ENCODE measurements at regions not wholly inside any gene's neighbourhood (a gene's known extent, or its start where the extent isn't known, plus 50 kb on each side); places are given as distances from the start of the nearest gene placed in this dataset.
"Not testable (repeated sequence)": the region's sequence is repeated elsewhere in the genome, so short reads cannot be mapped to it uniquely, and the experiment has no call there.

GRCh38 chr3:166435469-166436057 is 598.3 kb upstream of the BCHE start:
- Histone ChIP-seq H3K9me3 (no peaks in the 10 kb centered on the region), H3K36me3 (no peaks in the 10 kb centered on the region), H3K4me3 (no peak overlapping the region), H3K27me3 (no peaks in the 10 kb centered on the region), H3K4me1 (no peaks in the 10 kb centered on the region), H3K27ac (no peak overlapping the region)
- DNase-seq (ENCODE audit: low spot score in 2 of 2) = no peak
- no peak for TF ChIP-seq CTCF (IDR thresholded peaks at IDR 0.05)
- intact Hi-C loops (cut with DNase I) = no loop called here

- intact Hi-C loops (cut with DNase I) = no loop called here
- H3K36me3 ChIP-seq = no peaks in the 10 kb centered on the region
- no peaks in the 10 kb centered on the region for H3K4me1 ChIP-seq
- no peak for DNase-seq (ENCODE audit: low spot score in 2 of 2)
- H3K4me3 ChIP-seq = no peak overlapping the region
- no peaks in the 10 kb centered on the region for H3K9me3 ChIP-seq
- no peak overlapping the region for H3K27ac ChIP-seq
- no peaks in the 10 kb centered on the region for H3K27me3 ChIP-seq
- no peak for TF ChIP-seq CTCF (IDR thresholded peaks at IDR 0.05)
Observed at GRCh38 chr3:166433060-166433459, 595.8 kb upstream of the BCHE start.

- no peak for DNase-seq (ENCODE audit: low spot score in 2 of 2)
Observed at GRCh38 chr3:166425900-166426611, 588.8 kb upstream of the BCHE start.

GRCh38 chr3:166425021-166425420 is 587.8 kb upstream of the BCHE start:
- no peak for DNase-seq (ENCODE audit: low spot score in 2 of 2)
- intact Hi-C loops (cut with DNase I) = no loop called here
- Histone ChIP-seq H3K36me3 (no peaks in the 10 kb centered on the region), H3K4me1 (no peaks in the 10 kb centered on the region), H3K9me3 (no peaks in the 10 kb centered on the region), H3K27ac (no peak overlapping the region), H3K27me3 (no peaks in the 10 kb centered on the region), H3K4me3 (no peak overlapping the region)
- TF ChIP-seq CTCF (IDR thresholded peaks at IDR 0.05) = no peak

More at GRCh38 chr3:166425900-166426611, 588.8 kb upstream of the BCHE start:
- H3K4me1 ChIP-seq = no peaks in the 10 kb centered on the region
- intact Hi-C loops (cut with DNase I) = no loop called here
- no peak overlapping the region for H3K4me3 ChIP-seq
- no peak overlapping the region for H3K27ac ChIP-seq
- no peaks in the 10 kb centered on the region for H3K9me3 ChIP-seq
- no peak for TF ChIP-seq CTCF (IDR thresholded peaks at IDR 0.05)
- H3K36me3 ChIP-seq = no peaks in the 10 kb centered on the region
- H3K27me3 ChIP-seq = no peaks in the 10 kb centered on the region

GRCh38 chr3:166423824-166424513 is 586.7 kb upstream of the BCHE start:
- DNase-seq (ENCODE audit: low spot score in 2 of 2); H3K4me3 ChIP-seq; H3K27ac ChIP-seq; H3K27me3 ChIP-seq; H3K4me1 ChIP-seq; H3K36me3 ChIP-seq; H3K9me3 ChIP-seq; intact Hi-C loops (cut with DNase I): not testable (repeated sequence)

GRCh38 chr3:166422556-166422955 is 585.3 kb upstream of the BCHE start:
- Histone ChIP-seq H3K4me1 (no peaks in the 10 kb centered on the region), H3K4me3 (no peak overlapping the region), H3K9me3 (no peaks in the 10 kb centered on the region), H3K27me3 (no peaks in the 10 kb centered on the region), H3K27ac (no peak overlapping the region), H3K36me3 (no peaks in the 10 kb centered on the region)
- TF ChIP-seq CTCF (IDR thresholded peaks at IDR 0.05) = no peak
- intact Hi-C loops (cut with DNase I) = no loop called here
- no peak for DNase-seq (ENCODE audit: low spot score in 2 of 2)

Data from ascending aorta (tissue), 2 donors.